ENCODE measurements at regions not wholly inside any gene's neighbourhood (a gene's known extent, or its start where the extent isn't known, plus 50 kb on each side); places are given as distances from the start of the nearest gene placed in this dataset.

DNA sequence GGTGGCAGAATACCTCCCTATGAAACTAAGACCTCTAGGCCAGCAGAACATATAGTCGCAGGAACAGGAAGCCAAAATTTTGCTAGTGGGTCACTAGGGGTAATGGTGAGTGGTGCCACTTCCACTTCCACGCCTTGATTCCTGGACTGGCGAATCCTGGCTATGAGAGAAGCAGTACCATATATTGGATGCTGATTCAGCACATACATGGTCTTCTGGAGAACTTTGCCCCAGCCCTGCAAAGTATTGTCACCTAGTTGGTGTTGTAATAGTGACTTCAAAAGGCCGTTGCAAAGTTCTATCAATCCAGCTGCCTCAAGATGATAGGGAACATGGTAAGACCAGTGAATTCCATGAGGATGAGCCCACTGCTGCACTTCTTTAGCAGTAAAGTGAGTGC lies 769.8 kb upstream of the GYPC start:
- TF ChIP-seq, protein P1, sequence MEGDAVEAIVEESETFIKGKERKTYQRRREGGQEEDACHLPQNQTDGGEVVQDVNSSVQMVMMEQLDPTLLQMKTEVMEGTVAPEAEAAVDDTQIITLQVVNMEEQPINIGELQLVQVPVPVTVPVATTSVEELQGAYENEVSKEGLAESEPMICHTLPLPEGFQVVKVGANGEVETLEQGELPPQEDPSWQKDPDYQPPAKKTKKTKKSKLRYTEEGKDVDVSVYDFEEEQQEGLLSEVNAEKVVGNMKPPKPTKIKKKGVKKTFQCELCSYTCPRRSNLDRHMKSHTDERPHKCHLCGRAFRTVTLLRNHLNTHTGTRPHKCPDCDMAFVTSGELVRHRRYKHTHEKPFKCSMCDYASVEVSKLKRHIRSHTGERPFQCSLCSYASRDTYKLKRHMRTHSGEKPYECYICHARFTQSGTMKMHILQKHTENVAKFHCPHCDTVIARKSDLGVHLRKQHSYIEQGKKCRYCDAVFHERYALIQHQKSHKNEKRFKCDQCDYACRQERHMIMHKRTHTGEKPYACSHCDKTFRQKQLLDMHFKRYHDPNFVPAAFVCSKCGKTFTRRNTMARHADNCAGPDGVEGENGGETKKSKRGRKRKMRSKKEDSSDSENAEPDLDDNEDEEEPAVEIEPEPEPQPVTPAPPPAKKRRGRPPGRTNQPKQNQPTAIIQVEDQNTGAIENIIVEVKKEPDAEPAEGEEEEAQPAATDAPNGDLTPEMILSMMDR (conservative IDR thresholded peaks at IDR 0.05 in 1 of 2, IDR thresholded peaks at IDR 0.05 in 1 of 2; ENCODE audit: extremely low read depth in 1 of 2, insufficient read depth in 1 of 2, low read depth in 1 of 2, low read length in 2 of 2) = no peak
- no peak for TF ChIP-seq EZH2 (IDR thresholded peaks at IDR 0.05; ENCODE audit: borderline replicate concordance, low read length)
